HG03064 (cell line): ENCODE measurements at regions not wholly inside any gene's neighbourhood (a gene's known extent, or its start where the extent isn't known, plus 50 kb on each side); places are given as distances from the start of the nearest gene placed in this dataset.

ENCODE experiments used
- ATAC-seq: cut with Tn5 transposase; IDR thresholded peaks from one replicate; pipeline ENCODE4 v1.9.1; 2021; ENCODE audit warnings: low read depth; ENCODE audit not compliant: unreplicated experiment

GRCh38 chr18:77716282-77716681, 466.6 kb downstream of the GALR1 start:
- ATAC-seq, result no peak

DNA sequence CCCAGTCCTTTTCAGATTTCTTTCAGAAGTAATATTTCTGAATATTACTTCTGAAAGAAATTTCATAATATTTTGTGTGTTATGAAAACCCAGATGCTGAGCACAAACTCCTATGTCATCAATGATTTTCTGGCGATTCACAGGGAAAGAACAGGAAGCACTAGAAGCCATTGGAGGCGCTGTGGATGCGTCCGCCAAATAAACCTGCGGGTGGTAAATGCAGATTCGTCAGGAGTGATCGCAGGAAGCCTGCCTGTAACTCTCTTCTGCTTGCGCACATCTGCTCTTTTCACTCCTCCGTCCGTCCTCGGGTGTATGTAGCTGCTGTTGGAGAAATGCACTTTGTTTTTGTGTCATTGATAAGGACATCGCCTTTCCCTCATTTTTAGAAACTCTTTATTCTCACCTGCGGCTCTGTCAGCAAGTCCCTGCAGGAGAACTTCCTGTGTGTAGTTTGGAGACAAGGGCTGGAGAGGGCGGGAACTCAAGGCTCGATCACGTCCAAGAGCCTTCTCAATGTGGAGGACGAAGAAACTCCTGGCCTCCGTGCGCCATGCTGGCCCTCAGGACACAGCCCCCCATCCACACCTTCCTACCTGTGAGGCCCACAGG, 483.8 kb downstream of the GALR1 start:
- ATAC-seq, result no peak

- ATAC-seq, result no peak
These were observed 487.2 kb downstream of the GALR1 start for GRCh38 chr18:77736842-77737241.

DNA sequence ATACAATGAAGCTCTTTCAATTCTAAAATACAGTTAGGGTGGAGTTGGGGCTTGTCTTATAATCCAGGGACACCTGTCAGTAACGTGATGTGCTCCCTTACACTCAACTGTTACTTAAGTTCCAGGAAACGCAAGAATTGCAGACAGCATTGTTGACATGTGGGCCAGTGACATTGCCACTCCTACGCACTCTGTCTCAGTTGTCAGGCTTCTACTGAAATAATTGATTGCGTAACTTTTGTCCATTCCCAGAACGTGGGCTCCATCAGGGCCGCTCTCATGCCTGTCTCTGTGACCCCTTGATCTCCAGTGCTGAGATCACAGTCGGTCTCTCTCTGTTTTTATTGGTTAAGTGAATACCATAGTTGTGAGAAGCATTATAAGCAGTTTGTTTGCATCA, 487.8 kb downstream of the GALR1 start:
- no peak for ATAC-seq

GRCh38 chr18:77749089-77749488, 499.4 kb downstream of the GALR1 start:
- ATAC-seq, result no peak

- ATAC-seq, result no peak
These were observed 500.4 kb downstream of the GALR1 start for GRCh38 chr18:77750006-77750405.

DNA sequence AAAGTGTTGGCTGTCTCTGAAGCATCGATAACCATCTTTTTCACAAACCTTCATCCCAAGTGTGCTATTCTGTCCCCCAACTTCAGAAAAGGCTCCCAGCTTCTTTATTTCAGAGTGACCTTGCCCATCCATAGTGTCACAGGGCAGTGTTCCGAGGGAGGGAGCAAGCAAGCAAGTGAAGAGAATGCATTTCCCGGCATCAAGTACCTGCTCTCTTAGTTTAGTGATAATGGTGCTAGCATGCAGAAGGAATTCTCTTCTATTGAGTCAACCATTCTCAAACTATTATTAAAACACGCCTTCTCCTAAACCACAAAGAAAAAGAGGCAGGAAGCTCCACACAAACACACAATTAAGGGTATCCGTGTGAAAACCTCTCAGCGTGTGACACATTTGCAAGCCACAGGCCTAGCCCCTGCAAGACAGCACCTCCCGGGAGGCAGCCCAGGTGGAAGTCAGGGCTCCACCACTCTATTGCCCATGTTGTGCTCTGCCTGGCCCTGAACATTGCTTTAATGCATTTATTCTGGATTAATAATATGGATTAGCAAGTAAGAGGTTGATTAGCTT, 504.9 kb downstream of the GALR1 start:
- ATAC-seq, result no peak

GRCh38 chr18:77755187-77755586, 505.5 kb downstream of the GALR1 start:
- ATAC-seq, result no peak

GRCh38 chr18:77761332-77761731, 511.7 kb downstream of the GALR1 start:
- no peak for ATAC-seq

GRCh38 chr18:77762014-77762413, 512.4 kb downstream of the GALR1 start:
- no peak for ATAC-seq

DNA sequence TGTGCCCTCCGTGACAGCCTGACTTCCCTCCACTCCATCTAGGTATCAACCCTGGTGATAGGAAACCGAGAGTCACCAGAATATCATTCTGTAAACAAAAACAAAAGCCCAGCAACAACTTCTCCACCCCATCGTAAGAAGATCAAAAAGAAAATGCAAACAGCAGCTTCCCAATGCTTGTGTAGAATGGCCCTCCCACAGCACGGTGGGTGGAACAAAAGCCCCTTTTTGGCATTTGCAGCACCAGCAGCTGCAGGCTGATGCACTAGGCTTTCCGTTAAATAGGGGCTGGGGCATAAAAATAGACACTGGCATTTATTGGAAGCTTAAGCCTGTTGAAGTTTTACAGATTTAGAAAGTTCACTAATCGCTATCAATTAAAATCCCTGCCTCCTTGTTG, 513.0 kb downstream of the GALR1 start:
- ATAC-seq, result no peak

DNA sequence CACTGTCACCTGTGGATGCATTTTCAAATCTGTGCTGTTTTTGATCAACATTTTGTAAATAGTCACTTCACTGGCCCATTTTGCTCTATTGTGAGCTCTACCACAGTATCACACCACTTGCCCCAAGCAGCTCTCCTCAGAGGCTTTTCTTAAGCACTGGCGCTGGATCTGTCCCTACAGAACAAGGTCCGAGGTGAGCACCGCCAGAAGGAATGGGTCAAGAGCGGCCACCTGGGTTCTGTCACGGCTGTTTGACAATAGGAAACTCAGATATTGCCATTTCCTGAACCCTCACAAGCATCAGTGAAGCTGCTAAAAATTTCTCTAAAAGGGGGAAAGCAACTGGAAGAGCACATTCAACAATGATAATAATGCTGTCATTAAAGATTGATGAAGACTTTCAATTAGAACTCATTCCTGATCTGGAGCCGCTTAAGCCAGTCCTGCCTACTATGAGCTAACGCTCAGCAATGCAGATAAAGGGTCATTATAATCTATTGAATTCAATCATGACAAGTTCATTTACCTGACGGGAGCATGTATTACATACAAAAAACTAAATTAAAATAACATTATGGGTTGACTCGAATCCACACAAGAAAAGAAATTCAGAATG, 514.0 kb downstream of the GALR1 start:
- no peak for ATAC-seq

DNA sequence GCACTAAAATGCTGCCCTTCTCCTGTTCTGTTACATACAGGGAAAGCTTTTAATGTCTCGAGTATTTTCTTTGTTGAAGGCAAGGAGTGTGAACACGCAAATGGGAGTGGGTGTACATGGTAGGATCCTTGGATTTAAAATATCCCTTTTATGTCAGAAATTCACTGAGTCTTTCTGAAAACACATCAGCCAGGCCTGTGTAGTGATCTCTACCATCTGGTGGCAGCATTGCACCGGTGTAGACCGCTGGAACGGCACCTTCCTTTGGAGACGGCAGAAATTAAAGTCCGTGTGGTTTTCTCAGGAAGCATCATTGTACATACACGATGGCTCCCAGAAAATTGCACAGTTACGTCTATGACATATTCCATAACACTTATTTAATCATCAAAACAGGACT, 515.8 kb downstream of the GALR1 start:
- no peak for ATAC-seq

DNA sequence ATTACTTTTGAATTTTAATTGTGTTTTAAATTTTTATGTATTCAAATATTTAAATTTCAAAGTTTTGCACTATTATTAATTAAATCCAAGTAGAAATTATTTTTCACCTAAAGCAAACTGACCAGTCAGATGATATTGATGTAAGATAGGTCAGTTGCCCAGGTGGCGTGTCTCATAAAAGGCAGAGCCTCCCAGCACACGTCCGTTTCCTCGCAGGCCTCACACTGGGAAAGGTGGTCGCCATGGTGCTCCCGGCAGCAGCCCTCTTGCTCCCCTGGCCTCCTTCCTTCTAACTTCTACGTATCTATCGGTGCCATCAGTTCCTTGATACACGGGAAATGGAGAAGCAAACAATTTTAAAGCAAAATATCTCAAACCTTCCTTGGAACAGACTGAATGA, 516.8 kb downstream of the GALR1 start:
- ATAC-seq, result no peak

- ATAC-seq, result no peak
These were observed 522.5 kb downstream of the GALR1 start for GRCh38 chr18:77772177-77772576.

- no peak for ATAC-seq
These were observed 526.5 kb downstream of the GALR1 start for GRCh38 chr18:77776104-77776503.

DNA sequence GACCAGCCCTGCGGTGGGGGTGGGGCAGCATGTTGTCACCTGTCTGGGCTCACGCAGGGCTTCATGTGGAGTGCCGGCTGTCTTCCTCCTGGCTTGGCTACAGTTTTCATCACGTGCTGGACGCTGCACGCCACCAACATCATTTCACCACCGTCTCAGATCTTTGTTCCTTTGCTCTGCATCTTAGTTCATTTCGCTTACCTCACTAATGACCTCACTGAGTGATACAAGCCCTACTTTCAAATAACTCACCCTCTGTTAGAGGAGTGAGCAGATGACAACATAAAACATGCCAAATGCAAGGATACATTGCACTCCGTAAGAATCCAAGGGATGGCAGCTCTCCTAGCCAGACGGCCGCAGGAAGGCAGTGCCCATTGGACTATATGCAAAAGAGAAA, 527.5 kb downstream of the GALR1 start:
- no peak for ATAC-seq

- ATAC-seq, result no peak
These were observed 535.2 kb downstream of the GALR1 start for GRCh38 chr18:77784759-77785379.

- no peak for ATAC-seq
These were observed 535.8 kb downstream of the GALR1 start for GRCh38 chr18:77785415-77785975.

- no peak for ATAC-seq
These were observed 553.4 kb downstream of the GALR1 start for GRCh38 chr18:77803024-77803423.

- ATAC-seq, result no peak
These were observed 554.7 kb downstream of the GALR1 start for GRCh38 chr18:77804382-77804781.

- ATAC-seq, result no peak
These were observed 558.0 kb downstream of the GALR1 start for GRCh38 chr18:77807650-77808049.
